Caco-2 (cell line): ENCODE measurements at regions not wholly inside any gene's neighbourhood (a gene's known extent, or its start where the extent isn't known, plus 50 kb on each side); places are given as distances from the start of the nearest gene placed in this dataset.
A peak's percentile ranks its signal among the peaks of the same experiment; 100 is the strongest.
"Not testable (repeated sequence)": the region's sequence is repeated elsewhere in the genome, so short reads cannot be mapped to it uniquely, and the experiment has no call there.

ENCODE experiments used
- BruUV-seq: library from RNA; stranded (reverse); fragments of 400-500 nt; replicated peaks from 2 replicates; lab custom pipeline; 2021; lab: Mats Ljungman, UMichigan
- CTCF ChIA-PET: fragments of 300-600 bp; sonication (Branson Sonifier 250); formaldehyde crosslinking; loops from one replicate; lab custom pipeline; 2022; ENCODE audit warnings: antibody characterized with exemption; lab: Charles Lee
- POLR2A ChIA-PET: fragments of 300-600 bp; sonication (Branson Sonifier 250); formaldehyde crosslinking; loops from one replicate; lab custom pipeline; 2022; ENCODE audit warnings: antibody characterized with exemption; lab: Charles Lee
- DNase-seq, 2 experiments: peaks; one replicate each; pipeline versions ENCODE4 v3.0.0 to v3.0.0-alpha.2; 2020 to 2022
- H3K27me3 ChIP-seq: replicated peaks from 2 replicates; pipeline ENCODE4 v1.6.0; 2011; ENCODE audit warnings: low read length; ENCODE audit not compliant: control insufficient read depth, insufficient read depth
- H3K36me3 ChIP-seq: 2 replicates; pipeline ENCODE4 v1.5.1; 2011; ENCODE audit warnings: low read length; ENCODE audit not compliant: control insufficient read depth, insufficient read depth
- H3K4me1 ChIP-seq: fragments of 250-450 bp; sonication (Bioruptor Pico); 2 replicates; pipeline ENCODE4 v1.5.1; 2020; ENCODE audit warnings: mild to moderate bottlenecking
- H3K4me3 ChIP-seq: 2 replicates; pipeline ENCODE4 v1.5.1; 2011; ENCODE audit warnings: low read depth, mild to moderate bottlenecking, control low read depth, low read length
- H3K9me3 ChIP-seq: fragments of 250-450 bp; sonication (Bioruptor Pico); 2 replicates; pipeline ENCODE4 v1.5.1; 2020; ENCODE audit warnings: mild to moderate bottlenecking, moderate library complexity
- H3K27ac Mint-ChIP-seq: one replicate; pipeline ENCODE4 v1.8.0; 2022; ENCODE audit warnings: mixed read lengths; ENCODE audit not compliant: unreplicated experiment
- H3K27me3 Mint-ChIP-seq: one replicate; pipeline ENCODE4 v1.8.0; 2022; ENCODE audit warnings: mixed read lengths; ENCODE audit not compliant: insufficient read depth, unreplicated experiment
- H3K36me3 Mint-ChIP-seq: one replicate; pipeline ENCODE4 v1.8.0; 2022; ENCODE audit warnings: mild to moderate bottlenecking, mixed read lengths; ENCODE audit not compliant: insufficient read depth, unreplicated experiment
- H3K4me1 Mint-ChIP-seq: one replicate; pipeline ENCODE4 v1.8.0; 2022; ENCODE audit warnings: low read depth, mixed read lengths; ENCODE audit not compliant: unreplicated experiment
- H3K4me3 Mint-ChIP-seq: one replicate; pipeline ENCODE4 v1.8.0; 2022; ENCODE audit warnings: mild to moderate bottlenecking, moderate library complexity, mixed read lengths; ENCODE audit not compliant: unreplicated experiment
- H3K9me3 Mint-ChIP-seq: one replicate; pipeline ENCODE4 v1.8.0; 2022; ENCODE audit warnings: mixed read lengths; ENCODE audit not compliant: unreplicated experiment
- CTCF ChIP-seq, 2 experiments: fragments of 200-600 bp in 1 of 2; IDR thresholded peaks; 1 replicate in 1 of 2; 2 replicates in 1 of 2; pipeline versions ENCODE4 v1.5.1 to v1.8.0; 2011 to 2022; ENCODE audit warnings: antibody characterized with exemption in 1 of 2, control low read depth in 1 of 2, inconsistent platforms in 1 of 2, low read depth in 1 of 2, low read length in 1 of 2, mild to moderate bottlenecking in 1 of 2, moderate library complexity in 1 of 2; ENCODE audit not compliant: insufficient read depth in 1 of 2, severe bottlenecking in 1 of 2, unreplicated experiment in 1 of 2
- intact Hi-C: fragments of 100-400 bp; cut with micrococcal nuclease; formaldehyde crosslinking; loops from one replicate; pipeline ENCODE4 v1.10.0; 2022; ENCODE audit not compliant: unreplicated experiment

DNA sequence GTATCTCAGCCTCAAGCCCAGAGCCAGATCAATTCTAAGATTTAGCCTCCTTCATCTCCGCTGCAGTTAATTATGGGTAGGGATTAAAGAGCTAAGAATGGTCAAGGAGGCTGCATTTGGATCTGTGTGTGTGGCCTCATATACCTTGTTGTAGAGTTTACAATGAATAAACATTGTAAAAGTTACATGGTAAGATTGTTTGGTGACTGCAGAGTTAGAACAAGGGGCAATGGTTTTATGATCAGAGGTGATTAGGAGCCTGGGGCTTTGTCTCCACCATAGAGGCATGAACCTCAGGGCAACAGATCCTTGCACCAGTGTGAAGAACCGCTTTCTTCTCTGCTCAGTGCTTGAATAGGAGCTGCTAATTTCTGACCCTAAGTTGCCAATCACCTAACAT lies 77.0 kb upstream of the MARK1 start:
- Histone ChIP-seq H3K27me3 (no peaks in the 10 kb centered on the region), H3K9me3 (peaks cover 8% of the 10 kb centered on the region), H3K4me3 (no peak overlapping the region), H3K36me3 (no peaks in the 10 kb centered on the region), H3K4me1 (peaks cover 34% of the 10 kb centered on the region)
- intact Hi-C loops = loop anchor here (1.0 kb wide), 1 partner anchor 34 kb away; no protein-coding TSS in a partner anchor
- peaks cover 5% of the 10 kb centered on the region for H3K36me3 Mint-ChIP-seq
- no peak overlapping the region for H3K4me3 Mint-ChIP-seq
- H3K9me3 Mint-ChIP-seq = peaks cover 11% of the 10 kb centered on the region
- DNase-seq = no peak
- ChIA-PET CTCF (no interaction called here), POLR2A (interaction anchor here (0.5 kb wide), 1 partner anchor 83 kb away, joined by 3 read pairs; no protein-coding TSS in a partner anchor)
- H3K27me3 Mint-ChIP-seq = no peaks in the 10 kb centered on the region
- no TSS peak for BruUV-seq
- H3K4me1 Mint-ChIP-seq = peaks cover 14% of the 10 kb centered on the region
- peak overlapping the region; percentile 20 for H3K27ac Mint-ChIP-seq
- no peak for TF ChIP-seq CTCF (IDR thresholded peaks at IDR 0.05; ENCODE audit: insufficient read depth in 1 of 2, low read depth in 1 of 2, low read length in 1 of 2, severe bottlenecking in 1 of 2, unreplicated experiment in 1 of 2)

- no peaks in the 10 kb centered on the region for H3K27me3 ChIP-seq
- Mint-ChIP-seq H3K4me3 (no peak overlapping the region), H3K9me3 (peaks cover 37% of the 10 kb centered on the region), H3K4me1 (peaks cover 26% of the 10 kb centered on the region), H3K27me3 (no peaks in the 10 kb centered on the region), H3K27ac (no peak overlapping the region), H3K36me3 (peaks cover 19% of the 10 kb centered on the region)
- peaks cover 30% of the 10 kb centered on the region for H3K9me3 ChIP-seq
- no peak for TF ChIP-seq CTCF (IDR thresholded peaks at IDR 0.05; ENCODE audit: insufficient read depth in 1 of 2, low read depth in 1 of 2, low read length in 1 of 2, severe bottlenecking in 1 of 2, unreplicated experiment in 1 of 2)
- H3K4me1 ChIP-seq = peaks cover 53% of the 10 kb centered on the region
- no peaks in the 10 kb centered on the region for H3K36me3 ChIP-seq
- CTCF ChIA-PET = no interaction called here
- intact Hi-C loops = no loop called here
- H3K4me3 ChIP-seq = no peak overlapping the region
- POLR2A ChIA-PET = no interaction called here
- no peak for DNase-seq
- no TSS peak for BruUV-seq
Measured at GRCh38 chr1:220448217-220448616, 79.7 kb upstream of the MARK1 start.

- H3K4me3 Mint-ChIP-seq, BruUV-seq, H3K27me3 ChIP-seq, H3K36me3 ChIP-seq, H3K27me3 Mint-ChIP-seq, CTCF ChIA-PET, H3K4me3 ChIP-seq, POLR2A ChIA-PET: not testable (repeated sequence)
- Histone ChIP-seq H3K4me1 (peaks cover 22% of the 10 kb centered on the region), H3K9me3 (peaks cover 40% of the 10 kb centered on the region)
- peaks cover 13% of the 10 kb centered on the region for H3K36me3 Mint-ChIP-seq
- intact Hi-C loops = loop anchor here (2.0 kb wide), 1 partner anchor 38 kb away; no protein-coding TSS in a partner anchor
- H3K27ac Mint-ChIP-seq = peak overlapping the region; percentile 70
- H3K9me3 Mint-ChIP-seq = peaks cover 59% of the 10 kb centered on the region
- H3K4me1 Mint-ChIP-seq = peaks cover 12% of the 10 kb centered on the region
- DNase-seq = peak; percentile 73 to 75
Measured at GRCh38 chr1:220444586-220444985, 83.3 kb upstream of the MARK1 start.
